WI38 (cell line): ENCODE measurements at regions not wholly inside any gene's neighbourhood (a gene's known extent, or its start where the extent isn't known, plus 50 kb on each side); places are given as distances from the start of the nearest gene placed in this dataset.

ENCODE experiments used
- H3K4me3 ChIP-seq: 2 replicates; pipeline ENCODE4 v1.5.1; 2011; ENCODE audit warnings: low read depth, mild to moderate bottlenecking, control low read depth, low read length
- TF ChIP-seq, protein P1 (sequence below): IDR thresholded peaks from 2 replicates; pipeline ENCODE4 v1.5.1; 2012; ENCODE audit warnings: low read depth, mild to moderate bottlenecking, control low read depth, low read length

DNA sequence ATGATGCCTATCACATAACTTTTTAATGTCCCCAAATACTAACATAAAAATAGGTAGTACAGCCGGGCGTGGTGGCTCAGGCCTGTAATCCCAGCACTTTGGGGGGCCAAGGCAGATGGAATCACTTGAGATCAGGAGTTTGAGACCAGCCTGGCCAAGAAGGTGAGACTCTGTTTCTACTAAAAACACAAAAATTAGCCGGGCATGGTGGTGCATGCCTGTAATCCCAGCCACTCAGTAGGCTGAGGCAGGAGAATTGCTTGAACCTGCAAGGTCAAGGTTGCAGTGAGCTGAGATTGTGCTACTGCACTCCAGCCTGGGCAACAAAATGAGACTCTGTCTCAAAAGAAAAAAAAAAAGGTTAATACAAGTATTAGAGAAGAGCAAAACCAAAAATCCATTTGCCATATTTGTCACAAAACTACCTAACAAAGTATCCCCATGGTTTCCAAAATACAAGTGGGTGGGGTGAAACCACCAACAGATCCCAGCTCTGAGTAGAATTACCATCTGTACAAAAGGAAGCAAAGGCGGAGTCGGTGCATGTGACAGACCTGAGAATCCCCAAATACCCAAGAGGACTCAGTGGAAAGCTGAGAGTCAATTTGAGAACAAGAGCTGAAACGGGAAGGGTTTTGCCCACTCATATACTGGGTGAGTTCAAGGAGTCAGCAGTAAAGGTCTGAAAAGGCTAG lies 113.2 kb downstream of the TOMM20 start:
- TF ChIP-seq, protein P1, sequence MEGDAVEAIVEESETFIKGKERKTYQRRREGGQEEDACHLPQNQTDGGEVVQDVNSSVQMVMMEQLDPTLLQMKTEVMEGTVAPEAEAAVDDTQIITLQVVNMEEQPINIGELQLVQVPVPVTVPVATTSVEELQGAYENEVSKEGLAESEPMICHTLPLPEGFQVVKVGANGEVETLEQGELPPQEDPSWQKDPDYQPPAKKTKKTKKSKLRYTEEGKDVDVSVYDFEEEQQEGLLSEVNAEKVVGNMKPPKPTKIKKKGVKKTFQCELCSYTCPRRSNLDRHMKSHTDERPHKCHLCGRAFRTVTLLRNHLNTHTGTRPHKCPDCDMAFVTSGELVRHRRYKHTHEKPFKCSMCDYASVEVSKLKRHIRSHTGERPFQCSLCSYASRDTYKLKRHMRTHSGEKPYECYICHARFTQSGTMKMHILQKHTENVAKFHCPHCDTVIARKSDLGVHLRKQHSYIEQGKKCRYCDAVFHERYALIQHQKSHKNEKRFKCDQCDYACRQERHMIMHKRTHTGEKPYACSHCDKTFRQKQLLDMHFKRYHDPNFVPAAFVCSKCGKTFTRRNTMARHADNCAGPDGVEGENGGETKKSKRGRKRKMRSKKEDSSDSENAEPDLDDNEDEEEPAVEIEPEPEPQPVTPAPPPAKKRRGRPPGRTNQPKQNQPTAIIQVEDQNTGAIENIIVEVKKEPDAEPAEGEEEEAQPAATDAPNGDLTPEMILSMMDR: no peak
- no peak overlapping the region for H3K4me3 ChIP-seq

DNA sequence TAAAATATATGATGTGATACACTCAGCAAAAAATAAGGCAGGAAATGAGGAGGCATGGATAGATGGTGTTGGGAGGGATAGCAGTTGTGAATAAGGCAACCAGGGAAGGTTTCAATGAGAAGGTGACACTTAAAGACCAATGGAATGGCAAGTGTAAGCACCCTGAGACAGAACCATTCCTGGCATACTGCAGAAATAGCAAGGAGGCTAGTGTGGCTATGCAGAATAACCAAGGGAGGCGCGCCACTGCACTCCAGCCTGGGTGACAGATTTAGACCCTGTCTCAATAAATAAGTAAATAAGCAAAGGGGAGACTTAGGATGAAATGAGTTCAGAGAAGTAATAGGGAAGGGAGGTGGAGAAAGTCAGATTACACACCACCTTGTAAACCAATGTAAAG lies 113.9 kb downstream of the TOMM20 start:
- TF ChIP-seq, protein P1: no peak
- H3K4me3 ChIP-seq: no peak overlapping the region

DNA sequence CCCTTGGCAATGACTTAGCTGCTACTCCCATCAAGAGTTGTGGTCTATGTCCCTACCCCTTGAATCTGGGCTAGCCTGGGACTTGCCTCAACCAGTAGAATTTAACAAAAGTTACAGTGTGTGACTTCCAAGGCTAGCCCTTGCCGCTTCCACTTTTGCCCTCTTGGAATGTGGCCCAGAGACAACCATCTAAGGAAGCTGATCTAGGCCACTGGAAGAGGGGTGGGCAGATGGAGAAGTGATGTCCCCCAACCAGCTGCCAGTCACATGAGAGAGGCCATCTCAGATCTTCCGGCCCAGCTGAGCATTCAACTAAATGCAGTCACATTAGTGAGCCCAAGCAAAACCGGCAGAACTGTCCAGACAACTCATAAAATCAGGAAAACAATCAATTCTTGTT lies 115.1 kb downstream of the TOMM20 start:
- TF ChIP-seq, protein P1: no peak
- no peak overlapping the region for H3K4me3 ChIP-seq

DNA sequence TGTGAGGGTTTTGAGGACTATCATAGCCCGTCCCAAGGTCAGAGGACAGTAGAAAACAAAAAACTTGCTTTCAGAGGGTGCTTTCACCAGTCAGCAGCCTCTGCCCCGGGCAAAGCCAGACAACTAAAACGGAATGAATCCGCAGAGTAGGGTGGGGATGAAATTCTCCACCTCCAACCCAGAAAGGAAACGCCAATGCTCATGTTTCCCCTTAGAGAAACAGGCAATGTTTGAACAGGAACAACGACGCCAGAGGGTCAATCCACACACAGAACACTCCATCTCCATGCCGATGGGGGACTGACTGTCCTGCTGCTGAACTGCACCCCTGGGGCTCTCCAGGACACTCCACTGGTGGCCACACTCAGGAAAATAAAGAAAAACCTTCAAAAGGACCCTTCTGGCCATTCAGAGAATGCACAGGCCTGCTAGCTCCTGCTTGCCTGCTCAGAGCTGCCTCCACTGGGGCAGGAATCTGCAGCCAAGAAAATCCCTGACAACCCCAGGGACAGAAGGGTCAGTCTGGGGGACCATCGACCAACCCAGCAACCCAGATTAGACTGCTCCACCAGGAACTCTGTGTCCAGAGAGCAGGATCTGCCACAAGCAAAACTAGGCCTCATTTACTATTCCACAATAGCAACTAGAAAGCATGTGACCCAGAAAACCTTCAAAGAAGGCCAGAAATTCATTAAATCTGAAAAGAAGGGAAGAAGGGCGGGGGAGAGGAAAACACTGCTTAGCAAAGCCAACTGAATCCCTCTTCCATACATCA lies 116.0 kb downstream of the TOMM20 start:
- TF ChIP-seq, protein P1: no peak
- H3K4me3 ChIP-seq: no peak overlapping the region

DNA sequence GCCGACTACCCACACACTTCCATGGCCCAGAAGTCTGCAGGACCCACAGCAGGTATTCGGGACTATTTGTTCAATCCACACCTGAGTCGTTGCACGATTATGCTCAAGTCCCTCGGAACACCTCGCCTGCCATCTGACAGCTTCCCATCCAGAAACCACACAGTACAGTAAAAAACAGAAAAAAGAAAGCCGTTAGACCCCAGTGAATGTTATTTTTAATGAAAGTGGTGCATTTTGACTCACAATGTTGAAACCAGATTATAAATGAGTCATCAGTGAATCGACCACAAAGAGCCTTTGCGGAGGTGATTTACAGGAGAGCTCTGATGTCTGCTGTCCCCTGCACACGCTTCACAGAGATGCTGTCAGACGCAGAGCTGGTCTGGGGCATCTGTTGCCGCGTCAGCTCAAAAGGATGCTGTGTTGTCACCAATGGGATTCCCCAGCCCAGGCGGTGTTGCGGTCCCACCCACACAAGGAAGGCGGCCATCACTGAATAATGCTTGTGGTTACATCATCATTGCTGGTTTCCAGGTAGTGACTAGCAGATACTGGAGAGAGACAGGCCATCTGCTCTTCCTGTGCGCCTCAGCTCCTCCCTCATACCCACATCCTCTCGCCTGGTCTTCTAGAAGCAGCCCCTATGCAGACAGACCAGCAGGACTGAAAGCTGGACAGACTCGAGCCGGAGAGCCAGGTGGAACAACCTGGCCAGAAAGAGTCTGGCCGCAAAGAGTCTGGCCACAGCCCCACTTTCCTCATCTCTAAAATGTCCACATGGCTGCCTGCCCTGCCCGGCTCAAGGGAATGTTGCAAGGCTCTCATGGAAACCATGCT lies 116.8 kb downstream of the TOMM20 start:
- no peak overlapping the region for H3K4me3 ChIP-seq
- TF ChIP-seq, protein P1: no peak

DNA sequence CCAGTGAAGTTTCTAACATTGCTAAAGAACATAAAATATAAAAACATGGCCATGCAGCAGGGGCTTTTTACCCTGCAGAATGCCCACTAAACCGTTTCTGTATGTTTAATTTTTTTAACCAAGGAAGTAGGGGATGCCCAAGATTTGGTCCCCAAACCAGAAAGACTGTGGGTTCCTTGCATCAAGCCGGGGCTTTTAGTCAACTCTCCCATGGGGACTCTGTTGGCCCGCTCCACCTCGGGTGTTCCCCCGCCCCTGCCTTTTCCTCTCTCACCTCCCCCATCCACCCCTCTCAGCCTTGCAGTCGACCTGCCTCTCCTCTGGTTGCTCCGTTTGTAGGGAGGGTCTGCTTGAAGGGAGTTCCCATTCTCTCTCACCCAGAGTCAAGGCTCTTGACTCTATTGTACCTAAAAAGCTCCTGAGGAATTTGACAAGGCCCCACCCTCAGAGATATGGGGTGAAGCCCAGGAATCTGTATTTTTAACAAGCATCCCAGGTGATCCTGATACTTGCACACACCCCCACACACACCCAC lies 117.5 kb downstream of the TOMM20 start:
- TF ChIP-seq, protein P1: no peak
- H3K4me3 ChIP-seq: no peak overlapping the region
